HuH-7 (cell line): ENCODE measurements at regions not wholly inside any gene's neighbourhood (a gene's known extent, or its start where the extent isn't known, plus 50 kb on each side); places are given as distances from the start of the nearest gene placed in this dataset.

Experiments used
- DNase-seq: peaks from one replicate; pipeline ENCODE4 v3.0.0; 2011; ENCODE audit warnings: low spot score

- DNase-seq: no peak
Measured at GRCh38 chr6:170162775-170163404, 128.0 kb downstream of the DLL1 start.

GRCh38 chr6:170162011-170162774, 128.7 kb downstream of the DLL1 start:
- DNase-seq: no peak

GRCh38 chr6:170160628-170161611, 130.0 kb downstream of the DLL1 start:
- no peak for DNase-seq

GRCh38 chr6:170160031-170160627, 130.7 kb downstream of the DLL1 start:
- no peak for DNase-seq

GRCh38 chr6:170159022-170159965, 131.6 kb downstream of the DLL1 start:
- DNase-seq: no peak

GRCh38 chr6:170158296-170159021, 132.4 kb downstream of the DLL1 start:
- no peak for DNase-seq

- DNase-seq: no peak
Measured at GRCh38 chr6:170157567-170158218, 133.2 kb downstream of the DLL1 start.

GRCh38 chr6:170156448-170157375, 134.2 kb downstream of the DLL1 start:
- DNase-seq: no peak

GRCh38 chr6:170155464-170156196, 135.2 kb downstream of the DLL1 start:
- DNase-seq: no peak

- DNase-seq: no peak
Measured at GRCh38 chr6:170153436-170154319, 137.2 kb downstream of the DLL1 start.

GRCh38 chr6:170152989-170153388, 137.9 kb downstream of the DLL1 start:
- no peak for DNase-seq

GRCh38 chr6:170152124-170152926, 138.6 kb downstream of the DLL1 start:
- DNase-seq: no peak

GRCh38 chr6:170151804-170152123, 139.1 kb downstream of the DLL1 start:
- DNase-seq: no peak

GRCh38 chr6:170151321-170151771, 139.5 kb downstream of the DLL1 start:
- no peak for DNase-seq

- DNase-seq: no peak
Measured at GRCh38 chr6:170150590-170150945, 140.3 kb downstream of the DLL1 start.
